Fibroblast of skin of left biceps (primary cell): ENCODE measurements at regions not wholly inside any gene's neighbourhood (a gene's known extent, or its start where the extent isn't known, plus 50 kb on each side); places are given as distances from the start of the nearest gene placed in this dataset.
"Not testable (repeated sequence)": the region's sequence is repeated elsewhere in the genome, so short reads cannot be mapped to it uniquely, and the experiment has no call there.

Source experiments
- DNase-seq, 2 experiments: peaks; one replicate each; pipeline ENCODE4 v3.0.0-alpha.2; 2013; ENCODE audit warnings: low read depth in 2 of 2

- DNase-seq: peak in 1 of 2 experiments; percentile 5
Measured at GRCh38 chr14:23694949-23695663, 58.9 kb downstream of the DHRS2 start.

- no peak for DNase-seq
Measured at GRCh38 chr14:23695664-23695999, 59.5 kb downstream of the DHRS2 start.

GRCh38 chr14:23696701-23697239 is 60.6 kb downstream of the DHRS2 start:
- DNase-seq: no peak

- no peak for DNase-seq
Measured at GRCh38 chr14:23697680-23698079, 61.5 kb downstream of the DHRS2 start.

GRCh38 chr14:23702656-23703426 is 66.7 kb downstream of the DHRS2 start:
- DNase-seq: no peak

GRCh38 chr14:23704890-23705289 is 68.7 kb downstream of the DHRS2 start:
- no peak for DNase-seq

- no peak for DNase-seq
Measured at GRCh38 chr14:23707415-23707814, 71.3 kb downstream of the DHRS2 start.

GRCh38 chr14:23708343-23708742 is 72.2 kb downstream of the DHRS2 start:
- DNase-seq: no peak

GRCh38 chr14:23709923-23710322 is 73.8 kb downstream of the DHRS2 start:
- no peak for DNase-seq

GRCh38 chr14:23712287-23712686 is 76.1 kb downstream of the DHRS2 start:
- no peak for DNase-seq

- DNase-seq: no peak
Measured at GRCh38 chr14:23719225-23719985, 83.2 kb downstream of the DHRS2 start.

GRCh38 chr14:23722675-23723074 is 86.5 kb downstream of the DHRS2 start:
- DNase-seq: no peak

- DNase-seq: no peak
Measured at GRCh38 chr14:23723911-23724310, 87.7 kb downstream of the DHRS2 start.

- DNase-seq: no peak
Measured at GRCh38 chr14:23725528-23725927, 89.4 kb downstream of the DHRS2 start.

- no peak for DNase-seq
Measured at GRCh38 chr14:23725980-23726710, 90.0 kb downstream of the DHRS2 start.

GRCh38 chr14:23727566-23728335 is 91.6 kb downstream of the DHRS2 start:
- DNase-seq: peak in 1 of 2 experiments; percentile 13

- no peak for DNase-seq
Measured at GRCh38 chr14:23728791-23729190, 92.6 kb downstream of the DHRS2 start.

- DNase-seq: no peak
Measured at GRCh38 chr14:23729720-23730387, 93.7 kb downstream of the DHRS2 start.

- DNase-seq: no peak
Measured at GRCh38 chr14:23735394-23735793, 99.2 kb downstream of the DHRS2 start.

- not testable (repeated sequence) for DNase-seq
Measured at GRCh38 chr14:23744368-23744767, 108.2 kb downstream of the DHRS2 start.
